Uterus (tissue), 2 donors: ENCODE measurements at regions not wholly inside any gene's neighbourhood (a gene's known extent, or its start where the extent isn't known, plus 50 kb on each side); places are given as distances from the start of the nearest gene placed in this dataset.

Experiments
- POLR2A ChIP-seq, 2 donors: fragments of 450-650 bp; IDR thresholded peaks; one replicate each; pipeline ENCODE4 v1.6.1; 2016; ENCODE audit warnings: antibody characterized with exemption in 2 of 2, mild to moderate bottlenecking in 1 of 2, moderate library complexity in 1 of 2
- TF ChIP-seq, protein P1 (sequence below), 4 experiments: fragments of 200-600 bp in 2 of 4; fragments of 450-650 bp in 2 of 4; sonication (generic) in 2 of 4; IDR thresholded peaks; one replicate each; pipeline ENCODE4 v1.5.1; 2016 to 2019; ENCODE audit warnings: antibody characterized with exemption in 4 of 4, mild to moderate bottlenecking in 2 of 4, moderate library complexity in 1 of 4

DNA sequence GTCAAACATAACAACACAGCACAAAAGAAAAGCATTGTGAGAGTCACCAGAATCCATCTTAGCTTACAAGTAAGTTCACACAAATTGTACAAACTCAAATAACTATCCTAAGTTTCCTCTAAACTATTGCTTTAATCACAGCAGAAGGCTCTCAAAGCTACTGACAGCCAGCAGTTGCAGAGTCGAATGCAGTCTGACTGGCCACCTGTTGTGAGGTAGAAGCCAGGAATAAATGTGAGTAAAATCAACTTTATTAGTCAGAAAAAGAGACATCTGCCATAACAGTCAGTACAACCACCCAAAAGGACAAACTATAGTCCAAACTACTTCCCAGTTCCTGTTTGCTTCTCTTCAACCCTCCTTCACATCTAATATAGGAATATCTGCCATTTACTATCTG is 231.7 kb upstream of the USP15 start:
- TF ChIP-seq, protein P1, sequence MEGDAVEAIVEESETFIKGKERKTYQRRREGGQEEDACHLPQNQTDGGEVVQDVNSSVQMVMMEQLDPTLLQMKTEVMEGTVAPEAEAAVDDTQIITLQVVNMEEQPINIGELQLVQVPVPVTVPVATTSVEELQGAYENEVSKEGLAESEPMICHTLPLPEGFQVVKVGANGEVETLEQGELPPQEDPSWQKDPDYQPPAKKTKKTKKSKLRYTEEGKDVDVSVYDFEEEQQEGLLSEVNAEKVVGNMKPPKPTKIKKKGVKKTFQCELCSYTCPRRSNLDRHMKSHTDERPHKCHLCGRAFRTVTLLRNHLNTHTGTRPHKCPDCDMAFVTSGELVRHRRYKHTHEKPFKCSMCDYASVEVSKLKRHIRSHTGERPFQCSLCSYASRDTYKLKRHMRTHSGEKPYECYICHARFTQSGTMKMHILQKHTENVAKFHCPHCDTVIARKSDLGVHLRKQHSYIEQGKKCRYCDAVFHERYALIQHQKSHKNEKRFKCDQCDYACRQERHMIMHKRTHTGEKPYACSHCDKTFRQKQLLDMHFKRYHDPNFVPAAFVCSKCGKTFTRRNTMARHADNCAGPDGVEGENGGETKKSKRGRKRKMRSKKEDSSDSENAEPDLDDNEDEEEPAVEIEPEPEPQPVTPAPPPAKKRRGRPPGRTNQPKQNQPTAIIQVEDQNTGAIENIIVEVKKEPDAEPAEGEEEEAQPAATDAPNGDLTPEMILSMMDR (IDR thresholded peaks at IDR 0.05), result no peak
- TF ChIP-seq POLR2A (IDR thresholded peaks at IDR 0.05), result no peak
